Esophagus muscularis mucosa (tissue), 3 donors: ENCODE measurements at regions not wholly inside any gene's neighbourhood (a gene's known extent, or its start where the extent isn't known, plus 50 kb on each side); places are given as distances from the start of the nearest gene placed in this dataset.

Source experiments
- POLR2A ChIP-seq: fragments of 450-650 bp; IDR thresholded peaks from one replicate; pipeline ENCODE4 v1.6.1; 2017; ENCODE audit warnings: antibody characterized with exemption, moderate library complexity, mild to moderate bottlenecking, low read depth
- POLR2AphosphoS5 ChIP-seq, 2 donors: sonication (generic); formaldehyde crosslinking; IDR thresholded peaks; one replicate each; pipeline ENCODE4 v1.6.1; 2017; ENCODE audit warnings: antibody characterized with exemption in 2 of 2
- TF ChIP-seq, protein P1 (sequence below), 3 experiments: fragments of 200-600 bp in 2 of 3; fragments of 450-650 bp in 1 of 3; sonication (generic) in 2 of 3; IDR thresholded peaks; one replicate each; pipeline ENCODE4 v1.5.1; 2017 to 2019; ENCODE audit warnings: antibody characterized with exemption in 3 of 3, mild to moderate bottlenecking in 2 of 3, moderate library complexity in 1 of 3

DNA sequence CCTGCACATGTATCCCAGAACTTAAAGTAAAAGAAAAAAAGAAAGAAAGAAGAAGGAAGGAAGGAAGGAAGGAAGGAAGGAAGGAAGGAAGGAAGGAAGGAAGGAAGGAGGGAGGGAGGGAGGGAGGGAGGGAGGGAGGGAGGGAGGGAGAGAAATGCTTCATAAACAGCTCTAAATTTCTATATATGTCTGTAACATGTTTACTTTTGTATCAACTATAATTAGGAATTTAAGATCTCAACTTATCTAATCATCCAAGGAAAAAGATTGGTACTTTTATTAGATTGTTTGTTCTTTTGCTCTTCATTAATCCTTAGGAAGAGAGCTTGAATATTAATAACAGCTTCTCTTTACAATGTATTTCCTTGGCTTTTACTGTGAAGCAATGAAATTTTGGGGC, 195.4 kb upstream of the PRMT6 start:
- TF ChIP-seq, protein P1, sequence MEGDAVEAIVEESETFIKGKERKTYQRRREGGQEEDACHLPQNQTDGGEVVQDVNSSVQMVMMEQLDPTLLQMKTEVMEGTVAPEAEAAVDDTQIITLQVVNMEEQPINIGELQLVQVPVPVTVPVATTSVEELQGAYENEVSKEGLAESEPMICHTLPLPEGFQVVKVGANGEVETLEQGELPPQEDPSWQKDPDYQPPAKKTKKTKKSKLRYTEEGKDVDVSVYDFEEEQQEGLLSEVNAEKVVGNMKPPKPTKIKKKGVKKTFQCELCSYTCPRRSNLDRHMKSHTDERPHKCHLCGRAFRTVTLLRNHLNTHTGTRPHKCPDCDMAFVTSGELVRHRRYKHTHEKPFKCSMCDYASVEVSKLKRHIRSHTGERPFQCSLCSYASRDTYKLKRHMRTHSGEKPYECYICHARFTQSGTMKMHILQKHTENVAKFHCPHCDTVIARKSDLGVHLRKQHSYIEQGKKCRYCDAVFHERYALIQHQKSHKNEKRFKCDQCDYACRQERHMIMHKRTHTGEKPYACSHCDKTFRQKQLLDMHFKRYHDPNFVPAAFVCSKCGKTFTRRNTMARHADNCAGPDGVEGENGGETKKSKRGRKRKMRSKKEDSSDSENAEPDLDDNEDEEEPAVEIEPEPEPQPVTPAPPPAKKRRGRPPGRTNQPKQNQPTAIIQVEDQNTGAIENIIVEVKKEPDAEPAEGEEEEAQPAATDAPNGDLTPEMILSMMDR (IDR thresholded peaks at IDR 0.05), result no peak
- no peak for TF ChIP-seq POLR2A
- no peak for TF ChIP-seq POLR2AphosphoS5 (IDR thresholded peaks at IDR 0.05)
